Sigmoid colon (tissue), 4 donors: ENCODE measurements at regions not wholly inside any gene's neighbourhood (a gene's known extent, or its start where the extent isn't known, plus 50 kb on each side); places are given as distances from the start of the nearest gene placed in this dataset.

Source experiments
- CTCF ChIP-seq, 4 experiments: fragments of 450-650 bp in 3 of 4; fragments of 200-600 bp in 1 of 4; IDR thresholded peaks; one replicate each; pipeline ENCODE4 v1.5.1; 2016 to 2019; ENCODE audit warnings: antibody characterized with exemption in 4 of 4, mild to moderate bottlenecking in 3 of 4, moderate library complexity in 2 of 4
- EP300 ChIP-seq, 4 donors: sonication (generic); formaldehyde crosslinking; IDR thresholded peaks; one replicate each; pipeline ENCODE4 v1.6.1; 2017; ENCODE audit warnings: antibody characterized with exemption in 4 of 4
- POLR2A ChIP-seq, 2 donors: fragments of 450-650 bp; IDR thresholded peaks; one replicate each; pipeline ENCODE4 v1.6.1; 2016; ENCODE audit warnings: antibody characterized with exemption in 2 of 2, mild to moderate bottlenecking in 2 of 2, moderate library complexity in 2 of 2

DNA sequence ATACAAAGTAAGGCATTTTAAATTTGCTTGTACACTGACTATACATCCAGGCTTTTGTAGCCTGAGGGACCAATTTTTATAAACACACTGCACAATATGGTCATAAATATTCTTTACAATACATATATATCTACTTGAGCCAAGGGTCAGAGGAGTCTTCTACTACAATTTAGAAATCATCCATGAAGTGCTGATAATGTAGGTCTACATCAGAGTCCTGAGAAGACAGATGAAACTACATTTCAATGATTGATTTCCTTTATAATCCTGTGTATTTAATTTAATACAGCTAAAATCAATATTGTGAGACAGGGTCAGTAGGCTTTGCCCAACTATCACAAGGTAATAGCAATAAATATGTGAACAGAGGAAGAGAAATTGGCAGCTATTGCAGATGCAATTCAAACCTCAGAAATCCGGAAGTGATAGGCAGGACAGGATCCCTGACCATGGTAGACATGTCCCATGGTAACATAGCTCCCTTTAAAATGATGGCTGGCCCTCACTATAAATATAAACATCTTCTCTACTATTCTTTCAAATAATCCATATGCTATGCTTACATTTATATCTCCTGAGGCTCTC lies 318.0 kb upstream of the POT1 start:
- no peak for TF ChIP-seq CTCF (IDR thresholded peaks at IDR 0.05)
- TF ChIP-seq POLR2A (IDR thresholded peaks at IDR 0.05): no peak
- no peak for TF ChIP-seq EP300 (IDR thresholded peaks at IDR 0.05)
